ENCODE measurements at regions not wholly inside any gene's neighbourhood (a gene's known extent, or its start where the extent isn't known, plus 50 kb on each side); places are given as distances from the start of the nearest gene placed in this dataset.

DNA sequence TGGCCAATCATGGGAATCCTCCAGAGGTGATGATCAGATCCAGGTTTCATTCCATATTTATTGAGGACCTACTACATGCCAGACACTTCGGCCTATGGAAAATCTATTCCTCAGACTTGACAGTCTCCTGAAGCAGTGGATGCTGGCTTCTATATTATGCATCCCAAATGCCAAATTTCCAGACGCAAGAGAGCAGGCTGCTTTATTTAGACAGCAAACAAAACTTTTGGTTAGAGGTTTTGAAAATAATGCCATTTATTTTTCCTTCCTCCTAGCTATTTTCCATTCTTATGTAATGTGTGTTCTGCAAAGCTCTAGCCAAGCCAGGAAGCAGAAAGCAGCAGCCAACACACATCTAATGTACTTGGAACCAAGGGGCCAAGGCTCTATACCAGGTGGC, 330.8 kb downstream of the GPAM start:
- no peak overlapping the region for H3K4me3 ChIP-seq (ENCODE audit: insufficient read depth, low read depth, low read length, poor library complexity, severe bottlenecking)
- no peak for DNase-seq
- no peaks in the 10 kb centered on the region for H3K36me3 ChIP-seq (ENCODE audit: control insufficient read depth, insufficient read depth, low read length)
- H3K27ac ChIP-seq (ENCODE audit: insufficient read depth, low read length, poor library complexity, severe bottlenecking): no peak overlapping the region
- H3K4me1 ChIP-seq (ENCODE audit: control insufficient read depth, insufficient read depth, low read length, poor library complexity, severe bottlenecking): no peaks in the 10 kb centered on the region
- no peaks in the 10 kb centered on the region for H3K9me3 ChIP-seq (ENCODE audit: control insufficient read depth, low read length)
- H3K27me3 ChIP-seq (replicated peaks; ENCODE audit: control insufficient read depth, insufficient read depth, low read length, poor library complexity, severe bottlenecking): no peaks in the 10 kb centered on the region

GRCh38 chr10:111856631-111857030, 326.9 kb downstream of the GPAM start:
- Histone ChIP-seq H3K4me3 (ENCODE audit: insufficient read depth, low read depth, low read length, poor library complexity, severe bottlenecking) (no peak overlapping the region), H3K4me1 (ENCODE audit: control insufficient read depth, insufficient read depth, low read length, poor library complexity, severe bottlenecking) (no peaks in the 10 kb centered on the region), H3K36me3 (ENCODE audit: control insufficient read depth, insufficient read depth, low read length) (no peaks in the 10 kb centered on the region), H3K27me3 (replicated peaks; ENCODE audit: control insufficient read depth, insufficient read depth, low read length, poor library complexity, severe bottlenecking) (no peaks in the 10 kb centered on the region), H3K27ac (ENCODE audit: insufficient read depth, low read length, poor library complexity, severe bottlenecking) (no peak overlapping the region), H3K9me3 (ENCODE audit: control insufficient read depth, low read length) (no peaks in the 10 kb centered on the region)
- no peak for DNase-seq

GRCh38 chr10:111865550-111865949, 318.0 kb downstream of the GPAM start:
- H3K4me1 ChIP-seq (ENCODE audit: control insufficient read depth, insufficient read depth, low read length, poor library complexity, severe bottlenecking): no peaks in the 10 kb centered on the region
- no peak overlapping the region for H3K27ac ChIP-seq (ENCODE audit: insufficient read depth, low read length, poor library complexity, severe bottlenecking)
- no peak overlapping the region for H3K4me3 ChIP-seq (ENCODE audit: insufficient read depth, low read depth, low read length, poor library complexity, severe bottlenecking)
- H3K36me3 ChIP-seq (ENCODE audit: control insufficient read depth, insufficient read depth, low read length): no peaks in the 10 kb centered on the region
- no peaks in the 10 kb centered on the region for H3K9me3 ChIP-seq (ENCODE audit: control insufficient read depth, low read length)
- no peak for DNase-seq
- H3K27me3 ChIP-seq (replicated peaks; ENCODE audit: control insufficient read depth, insufficient read depth, low read length, poor library complexity, severe bottlenecking): no peaks in the 10 kb centered on the region

DNA sequence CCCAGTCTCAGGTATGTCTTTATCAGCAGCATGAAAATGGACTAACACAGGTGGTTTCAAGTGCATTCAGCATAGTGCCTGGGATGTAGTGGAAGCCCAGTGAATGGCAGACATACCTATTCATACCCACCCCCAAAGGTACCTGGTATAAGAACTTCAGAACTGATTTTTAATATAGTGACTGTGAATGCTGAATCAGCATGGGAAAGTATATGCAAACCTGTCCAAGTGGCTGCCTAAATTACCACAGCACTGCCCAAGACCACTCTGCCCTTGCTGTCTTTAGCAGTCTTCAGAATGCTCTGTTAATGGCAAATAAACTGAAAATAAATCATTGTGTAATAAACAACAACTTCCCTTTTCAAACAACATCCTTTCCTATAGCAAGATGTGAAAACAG, 312.1 kb downstream of the GPAM start:
- no peak overlapping the region for H3K27ac ChIP-seq (ENCODE audit: insufficient read depth, low read length, poor library complexity, severe bottlenecking)
- no peak for DNase-seq
- no peak overlapping the region for H3K4me3 ChIP-seq (ENCODE audit: insufficient read depth, low read depth, low read length, poor library complexity, severe bottlenecking)
- no peaks in the 10 kb centered on the region for H3K27me3 ChIP-seq (replicated peaks; ENCODE audit: control insufficient read depth, insufficient read depth, low read length, poor library complexity, severe bottlenecking)
- no peaks in the 10 kb centered on the region for H3K9me3 ChIP-seq (ENCODE audit: control insufficient read depth, low read length)
- no peaks in the 10 kb centered on the region for H3K4me1 ChIP-seq (ENCODE audit: control insufficient read depth, insufficient read depth, low read length, poor library complexity, severe bottlenecking)
- H3K36me3 ChIP-seq (ENCODE audit: control insufficient read depth, insufficient read depth, low read length): no peaks in the 10 kb centered on the region

- H3K4me1 ChIP-seq (ENCODE audit: control insufficient read depth, insufficient read depth, low read length, poor library complexity, severe bottlenecking): no peaks in the 10 kb centered on the region
- no peak for DNase-seq
- H3K27me3 ChIP-seq (replicated peaks; ENCODE audit: control insufficient read depth, insufficient read depth, low read length, poor library complexity, severe bottlenecking): no peaks in the 10 kb centered on the region
- H3K4me3 ChIP-seq (ENCODE audit: insufficient read depth, low read depth, low read length, poor library complexity, severe bottlenecking): no peak overlapping the region
- H3K36me3 ChIP-seq (ENCODE audit: control insufficient read depth, insufficient read depth, low read length): no peaks in the 10 kb centered on the region
- H3K9me3 ChIP-seq (ENCODE audit: control insufficient read depth, low read length): no peaks in the 10 kb centered on the region
- H3K27ac ChIP-seq (ENCODE audit: insufficient read depth, low read length, poor library complexity, severe bottlenecking): no peak overlapping the region
Measured at GRCh38 chr10:111872591-111872990, 311.0 kb downstream of the GPAM start.

GRCh38 chr10:111873041-111873440, 310.5 kb downstream of the GPAM start:
- Histone ChIP-seq H3K4me1 (ENCODE audit: control insufficient read depth, insufficient read depth, low read length, poor library complexity, severe bottlenecking) (no peaks in the 10 kb centered on the region), H3K27me3 (replicated peaks; ENCODE audit: control insufficient read depth, insufficient read depth, low read length, poor library complexity, severe bottlenecking) (no peaks in the 10 kb centered on the region), H3K27ac (ENCODE audit: insufficient read depth, low read length, poor library complexity, severe bottlenecking) (no peak overlapping the region), H3K4me3 (ENCODE audit: insufficient read depth, low read depth, low read length, poor library complexity, severe bottlenecking) (no peak overlapping the region), H3K9me3 (ENCODE audit: control insufficient read depth, low read length) (no peaks in the 10 kb centered on the region), H3K36me3 (ENCODE audit: control insufficient read depth, insufficient read depth, low read length) (no peaks in the 10 kb centered on the region)
- no peak for DNase-seq

DNA sequence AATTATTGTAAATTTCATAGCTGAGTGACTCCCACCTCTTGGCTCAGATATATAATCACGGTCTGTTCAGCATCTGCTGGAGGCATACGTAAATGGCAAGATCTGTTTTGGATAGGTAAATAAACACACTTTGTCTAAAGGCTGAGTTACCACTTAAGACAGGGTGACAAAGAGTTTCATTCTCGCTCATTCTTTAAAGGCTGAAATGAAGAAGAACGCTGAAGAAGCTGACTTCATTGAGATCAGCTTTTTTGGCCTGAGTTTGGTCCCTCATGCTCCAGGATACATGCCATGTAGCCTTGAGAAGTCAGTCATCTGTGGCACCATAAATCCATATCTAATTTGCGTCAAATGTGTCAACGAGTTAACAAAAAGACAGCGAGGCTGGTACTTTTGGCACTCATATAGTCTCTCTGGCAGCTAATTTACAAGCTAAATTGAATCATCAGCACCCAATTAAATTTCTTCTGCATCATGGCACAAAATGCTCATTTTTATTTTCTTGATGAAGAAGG, 309.9 kb downstream of the GPAM start:
- Histone ChIP-seq H3K9me3 (ENCODE audit: control insufficient read depth, low read length) (no peaks in the 10 kb centered on the region), H3K4me1 (ENCODE audit: control insufficient read depth, insufficient read depth, low read length, poor library complexity, severe bottlenecking) (no peaks in the 10 kb centered on the region), H3K36me3 (ENCODE audit: control insufficient read depth, insufficient read depth, low read length) (no peaks in the 10 kb centered on the region), H3K27ac (ENCODE audit: insufficient read depth, low read length, poor library complexity, severe bottlenecking) (no peak overlapping the region), H3K4me3 (ENCODE audit: insufficient read depth, low read depth, low read length, poor library complexity, severe bottlenecking) (no peak overlapping the region), H3K27me3 (replicated peaks; ENCODE audit: control insufficient read depth, insufficient read depth, low read length, poor library complexity, severe bottlenecking) (no peaks in the 10 kb centered on the region)
- no peak for DNase-seq

DNA sequence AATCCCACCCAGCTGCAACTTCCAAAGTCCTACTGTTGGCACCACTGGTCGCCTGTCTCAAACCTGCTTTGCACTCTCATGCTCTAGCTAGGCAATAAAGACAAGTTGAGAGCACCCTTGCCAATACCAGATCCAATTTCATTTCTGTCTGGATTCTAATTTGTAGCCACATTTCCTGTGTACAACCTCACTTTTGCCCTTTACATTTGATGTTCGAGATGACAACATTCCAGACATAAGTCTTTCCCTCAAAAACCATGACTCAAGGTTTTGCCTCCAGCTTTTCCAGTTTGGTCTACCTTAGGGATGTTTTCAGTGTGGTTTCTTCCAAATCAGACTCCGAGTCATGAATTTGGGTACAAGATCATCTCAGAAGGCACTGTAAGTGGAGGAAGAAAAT, 309.0 kb downstream of the GPAM start:
- no peaks in the 10 kb centered on the region for H3K4me1 ChIP-seq (ENCODE audit: control insufficient read depth, insufficient read depth, low read length, poor library complexity, severe bottlenecking)
- H3K27me3 ChIP-seq (replicated peaks; ENCODE audit: control insufficient read depth, insufficient read depth, low read length, poor library complexity, severe bottlenecking): no peaks in the 10 kb centered on the region
- DNase-seq: no peak
- H3K36me3 ChIP-seq (ENCODE audit: control insufficient read depth, insufficient read depth, low read length): no peaks in the 10 kb centered on the region
- H3K27ac ChIP-seq (ENCODE audit: insufficient read depth, low read length, poor library complexity, severe bottlenecking): no peak overlapping the region
- no peaks in the 10 kb centered on the region for H3K9me3 ChIP-seq (ENCODE audit: control insufficient read depth, low read length)
- H3K4me3 ChIP-seq (ENCODE audit: insufficient read depth, low read depth, low read length, poor library complexity, severe bottlenecking): no peak overlapping the region

- Histone ChIP-seq H3K36me3 (ENCODE audit: control insufficient read depth, insufficient read depth, low read length) (no peaks in the 10 kb centered on the region), H3K4me1 (ENCODE audit: control insufficient read depth, insufficient read depth, low read length, poor library complexity, severe bottlenecking) (no peaks in the 10 kb centered on the region), H3K9me3 (ENCODE audit: control insufficient read depth, low read length) (no peaks in the 10 kb centered on the region), H3K4me3 (ENCODE audit: insufficient read depth, low read depth, low read length, poor library complexity, severe bottlenecking) (no peak overlapping the region), H3K27ac (ENCODE audit: insufficient read depth, low read length, poor library complexity, severe bottlenecking) (no peak overlapping the region), H3K27me3 (replicated peaks; ENCODE audit: control insufficient read depth, insufficient read depth, low read length, poor library complexity, severe bottlenecking) (no peaks in the 10 kb centered on the region)
- DNase-seq: no peak
Measured at GRCh38 chr10:111875725-111876124, 307.8 kb downstream of the GPAM start.

DNA sequence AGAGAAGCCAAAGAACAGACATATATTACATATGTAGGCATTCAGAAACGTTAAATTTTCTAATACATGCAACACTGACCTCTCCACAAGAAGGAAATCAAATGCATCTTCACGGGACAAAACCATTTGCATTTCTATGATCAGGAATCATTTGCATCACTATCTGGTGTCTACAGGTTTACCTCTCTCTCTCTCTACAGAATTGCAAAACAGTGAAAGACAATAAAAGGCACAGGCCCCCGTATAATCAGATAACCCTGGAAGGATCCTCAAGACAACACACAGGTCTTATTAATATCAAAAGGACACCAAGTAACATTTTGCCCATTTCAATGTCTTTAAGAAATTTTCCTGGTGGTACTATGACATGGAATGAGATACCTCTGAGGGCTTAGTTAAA, 306.3 kb downstream of the GPAM start:
- no peak overlapping the region for H3K27ac ChIP-seq (ENCODE audit: insufficient read depth, low read length, poor library complexity, severe bottlenecking)

GRCh38 chr10:111879969-111880368, 303.6 kb downstream of the GPAM start:
- DNase-seq: no peak
- Histone ChIP-seq H3K4me1 (ENCODE audit: control insufficient read depth, insufficient read depth, low read length, poor library complexity, severe bottlenecking) (no peaks in the 10 kb centered on the region), H3K36me3 (ENCODE audit: control insufficient read depth, insufficient read depth, low read length) (no peaks in the 10 kb centered on the region), H3K9me3 (ENCODE audit: control insufficient read depth, low read length) (no peaks in the 10 kb centered on the region), H3K4me3 (ENCODE audit: insufficient read depth, low read depth, low read length, poor library complexity, severe bottlenecking) (no peak overlapping the region), H3K27ac (ENCODE audit: insufficient read depth, low read length, poor library complexity, severe bottlenecking) (no peak overlapping the region), H3K27me3 (replicated peaks; ENCODE audit: control insufficient read depth, insufficient read depth, low read length, poor library complexity, severe bottlenecking) (no peaks in the 10 kb centered on the region)

More for the DNA sequence above, 306.3 kb downstream of the GPAM start:
- no peak for DNase-seq
- no peak overlapping the region for H3K4me3 ChIP-seq (ENCODE audit: insufficient read depth, low read depth, low read length, poor library complexity, severe bottlenecking)
- no peaks in the 10 kb centered on the region for H3K27me3 ChIP-seq (replicated peaks; ENCODE audit: control insufficient read depth, insufficient read depth, low read length, poor library complexity, severe bottlenecking)
- no peaks in the 10 kb centered on the region for H3K36me3 ChIP-seq (ENCODE audit: control insufficient read depth, insufficient read depth, low read length)
- no peaks in the 10 kb centered on the region for H3K9me3 ChIP-seq (ENCODE audit: control insufficient read depth, low read length)
- H3K4me1 ChIP-seq (ENCODE audit: control insufficient read depth, insufficient read depth, low read length, poor library complexity, severe bottlenecking): no peaks in the 10 kb centered on the region

Measured in effector memory CD4-positive, alpha-beta T cell (primary cell).